GM19463 (cell line): ENCODE measurements at regions not wholly inside any gene's neighbourhood (a gene's known extent, or its start where the extent isn't known, plus 50 kb on each side); places are given as distances from the start of the nearest gene placed in this dataset.

Source experiments
- ATAC-seq: cut with Tn5 transposase; IDR thresholded peaks from one replicate; pipeline ENCODE4 v1.9.1; 2021; ENCODE audit warnings: mild to moderate bottlenecking, moderate library complexity; ENCODE audit not compliant: unreplicated experiment

- no peak for ATAC-seq
Observed at GRCh38 chr12:91863702-91864101, 281.9 kb downstream of the BTG1 start.

- ATAC-seq, result no peak
Observed at GRCh38 chr12:91861554-91861953, 284.1 kb downstream of the BTG1 start.

- ATAC-seq, result no peak
Observed at GRCh38 chr12:91859347-91859746, 286.3 kb downstream of the BTG1 start.

- ATAC-seq, result no peak
Observed at GRCh38 chr12:91857813-91858542, 287.7 kb downstream of the BTG1 start.

GRCh38 chr12:91854725-91855124, 290.9 kb downstream of the BTG1 start:
- ATAC-seq, result no peak

GRCh38 chr12:91853350-91854127, 292.1 kb downstream of the BTG1 start:
- no peak for ATAC-seq

- ATAC-seq, result no peak
Observed at GRCh38 chr12:91852634-91853033, 293.0 kb downstream of the BTG1 start.

- ATAC-seq, result no peak
Observed at GRCh38 chr12:91851741-91852477, 293.7 kb downstream of the BTG1 start.

GRCh38 chr12:91846466-91847055, 299.1 kb downstream of the BTG1 start:
- ATAC-seq, result peak; percentile 61

- no peak for ATAC-seq
Observed at GRCh38 chr12:91845365-91845764, 300.3 kb downstream of the BTG1 start.

- no peak for ATAC-seq
Observed at GRCh38 chr12:91841822-91842221, 303.8 kb downstream of the BTG1 start.

- ATAC-seq, result no peak
Observed at GRCh38 chr12:91836696-91837095, 308.9 kb downstream of the BTG1 start.

- ATAC-seq, result no peak
Observed at GRCh38 chr12:91836264-91836663, 309.4 kb downstream of the BTG1 start.

- ATAC-seq, result no peak
Observed at GRCh38 chr12:91835693-91836092, 310.0 kb downstream of the BTG1 start.

- no peak for ATAC-seq
Observed at GRCh38 chr12:91833780-91834359, 311.8 kb downstream of the BTG1 start.

GRCh38 chr12:91825999-91826398, 319.6 kb downstream of the BTG1 start:
- no peak for ATAC-seq

- ATAC-seq, result no peak
Observed at GRCh38 chr12:91824991-91825390, 320.7 kb downstream of the BTG1 start.

- no peak for ATAC-seq
Observed at GRCh38 chr12:91819132-91819447, 326.6 kb downstream of the BTG1 start.

GRCh38 chr12:91818227-91819131, 327.2 kb downstream of the BTG1 start:
- ATAC-seq, result no peak

GRCh38 chr12:91817517-91817916, 328.1 kb downstream of the BTG1 start:
- no peak for ATAC-seq
